ENCODE measurements at regions not wholly inside any gene's neighbourhood (a gene's known extent, or its start where the extent isn't known, plus 50 kb on each side); places are given as distances from the start of the nearest gene placed in this dataset.
"Not testable (repeated sequence)": the region's sequence is repeated elsewhere in the genome, so short reads cannot be mapped to it uniquely, and the experiment has no call there.

DNA sequence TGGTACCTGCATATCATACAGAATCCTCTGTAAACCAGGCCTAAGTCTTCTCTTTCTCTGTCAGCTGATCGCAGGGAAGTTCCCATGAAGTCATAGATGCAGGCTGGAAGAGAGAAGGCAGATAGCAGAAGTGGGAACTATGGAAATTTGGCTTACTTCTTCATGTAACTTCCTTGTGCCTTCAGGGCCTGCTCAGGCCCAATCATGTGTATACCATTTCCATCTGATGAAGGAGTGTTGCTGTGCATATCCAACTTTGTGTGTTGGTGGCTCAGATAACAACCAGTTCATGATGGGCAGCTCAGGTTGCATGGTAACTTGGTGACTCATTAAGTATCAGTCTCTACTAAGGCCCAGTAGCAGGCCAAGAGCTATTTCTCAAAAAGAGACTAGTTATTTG, 53.1 kb upstream of the CEP295 start:
- H3K4me1 Mint-ChIP-seq (ENCODE audit: low read depth), result no peaks in the 10 kb centered on the region
- intact Hi-C loops (cut with micrococcal nuclease), result no loop called here
- no peaks in the 10 kb centered on the region for H3K9me3 Mint-ChIP-seq
- no peak overlapping the region for H3K27ac Mint-ChIP-seq
- no peaks in the 10 kb centered on the region for H3K36me3 Mint-ChIP-seq
- POLR2A ChIA-PET, result no interaction called here
- CTCF ChIA-PET, result no interaction called here
- H3K4me3 Mint-ChIP-seq, result no peak overlapping the region
- no peak for DNase-seq
- peaks cover under 1% of the 10 kb centered on the region for H3K27me3 Mint-ChIP-seq

DNA sequence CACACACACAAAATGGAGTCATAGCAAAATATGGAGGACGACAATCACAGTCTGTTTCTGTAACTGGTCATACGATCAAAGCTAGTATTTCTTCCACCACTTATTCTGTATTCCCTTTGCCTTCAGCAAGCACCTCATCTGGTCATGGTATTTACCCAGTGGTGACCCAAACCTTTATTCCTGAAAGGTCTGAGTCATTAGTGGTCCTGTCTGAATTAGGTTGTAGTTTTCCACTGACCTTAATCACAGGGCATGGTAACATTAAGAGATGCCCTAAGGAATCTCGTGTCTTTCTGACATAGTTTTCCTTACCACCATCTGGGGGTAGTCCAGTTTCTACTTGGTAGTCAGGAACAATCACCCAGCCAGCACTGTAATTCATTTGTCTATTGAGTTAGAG, 54.8 kb upstream of the CEP295 start:
- H3K36me3 Mint-ChIP-seq, result no peaks in the 10 kb centered on the region

GRCh38 chr11:93606314-93606713, 55.2 kb upstream of the CEP295 start:
- CTCF ChIA-PET, result interaction anchor here (1.2 kb wide), 1 partner anchor 71 kb away, joined by 3 read pairs; no protein-coding TSS in a partner anchor
- intact Hi-C loops (cut with micrococcal nuclease), result no loop called here

More for the DNA sequence above, 54.8 kb upstream of the CEP295 start:
- H3K4me1 Mint-ChIP-seq (ENCODE audit: low read depth), result no peaks in the 10 kb centered on the region
- H3K9me3 Mint-ChIP-seq, result no peaks in the 10 kb centered on the region
- ChIA-PET CTCF (interaction anchor here (1.2 kb wide), 1 partner anchor 72 kb away, joined by 3 read pairs; no protein-coding TSS in a partner anchor), POLR2A (no interaction called here)
- no peak overlapping the region for H3K27ac Mint-ChIP-seq
- H3K27me3 Mint-ChIP-seq, result peaks cover 1% of the 10 kb centered on the region
- intact Hi-C loops (cut with micrococcal nuclease), result no loop called here
- no peak for DNase-seq
- H3K4me3 Mint-ChIP-seq, result no peak overlapping the region

GRCh38 chr11:93605642-93606041, 55.8 kb upstream of the CEP295 start:
- no peak for DNase-seq
- Mint-ChIP-seq H3K9me3 (no peaks in the 10 kb centered on the region), H3K27me3 (peaks cover 4% of the 10 kb centered on the region), H3K4me3 (no peak overlapping the region), H3K4me1 (ENCODE audit: low read depth) (no peaks in the 10 kb centered on the region), H3K36me3 (no peaks in the 10 kb centered on the region), H3K27ac (no peak overlapping the region)
- POLR2A ChIA-PET, result no interaction called here
- CTCF ChIA-PET, result no interaction called here
- intact Hi-C loops (cut with micrococcal nuclease), result no loop called here

More at GRCh38 chr11:93606314-93606713, 55.2 kb upstream of the CEP295 start:
- Mint-ChIP-seq H3K36me3 (no peaks in the 10 kb centered on the region), H3K27ac (no peak overlapping the region), H3K27me3 (peaks cover 1% of the 10 kb centered on the region), H3K9me3 (no peaks in the 10 kb centered on the region), H3K4me3 (no peak overlapping the region), H3K4me1 (ENCODE audit: low read depth) (no peaks in the 10 kb centered on the region)
- DNase-seq, result no peak
- POLR2A ChIA-PET, result no interaction called here

GRCh38 chr11:93604008-93604660, 57.3 kb upstream of the CEP295 start:
- intact Hi-C loops (cut with micrococcal nuclease), result no loop called here
- ChIA-PET POLR2A (no interaction called here), CTCF (no interaction called here)
- DNase-seq, result no peak
- Mint-ChIP-seq H3K4me3 (no peak overlapping the region), H3K9me3 (no peaks in the 10 kb centered on the region), H3K4me1 (ENCODE audit: low read depth) (no peaks in the 10 kb centered on the region), H3K27me3 (peaks cover 5% of the 10 kb centered on the region), H3K27ac (no peak overlapping the region), H3K36me3 (no peaks in the 10 kb centered on the region)

DNA sequence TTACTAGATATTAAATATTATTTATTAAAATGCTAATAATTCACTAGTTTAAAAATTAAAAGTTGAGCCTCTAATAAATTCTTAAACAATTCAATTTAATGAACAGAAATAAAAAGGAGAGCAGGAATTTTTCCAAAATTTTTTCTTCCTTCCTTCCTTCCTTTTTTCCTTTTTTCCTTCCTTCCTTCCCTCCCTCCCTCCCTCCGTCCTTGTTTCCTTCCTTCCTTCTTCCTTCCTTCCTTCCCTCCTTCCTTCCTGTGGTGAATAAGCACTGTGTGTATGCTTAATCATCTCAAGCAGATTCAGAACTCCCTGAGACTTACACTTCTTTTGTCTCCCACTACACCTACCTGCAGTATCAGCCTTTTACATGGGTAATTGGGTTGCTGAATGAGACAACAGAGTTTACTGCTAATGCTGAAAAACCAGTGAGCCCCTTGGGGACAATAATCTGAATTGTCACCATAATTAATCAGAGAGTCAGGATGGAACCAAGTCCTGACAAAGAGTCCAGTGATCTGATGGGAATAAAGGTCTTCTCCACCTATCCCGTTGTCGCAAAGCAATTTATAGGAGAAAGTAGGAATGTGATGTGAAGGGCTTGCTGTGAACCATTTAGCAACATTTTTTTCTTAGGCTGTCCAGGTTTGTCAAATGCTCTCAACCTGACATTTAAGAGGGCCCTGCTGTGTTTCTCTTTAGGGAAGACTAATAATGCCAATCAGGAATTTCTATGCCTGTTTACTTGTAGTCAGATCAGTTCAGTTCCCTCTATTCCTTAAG, 58.1 kb upstream of the CEP295 start:
- Mint-ChIP-seq H3K9me3 (no peaks in the 10 kb centered on the region), H3K36me3 (no peaks in the 10 kb centered on the region), H3K4me3 (no peak overlapping the region), H3K27me3 (peaks cover 5% of the 10 kb centered on the region), H3K27ac (no peak overlapping the region), H3K4me1 (ENCODE audit: low read depth) (no peaks in the 10 kb centered on the region)
- CTCF ChIA-PET, result no interaction called here
- no peak for DNase-seq
- POLR2A ChIA-PET, result no interaction called here
- intact Hi-C loops (cut with micrococcal nuclease), result no loop called here

DNA sequence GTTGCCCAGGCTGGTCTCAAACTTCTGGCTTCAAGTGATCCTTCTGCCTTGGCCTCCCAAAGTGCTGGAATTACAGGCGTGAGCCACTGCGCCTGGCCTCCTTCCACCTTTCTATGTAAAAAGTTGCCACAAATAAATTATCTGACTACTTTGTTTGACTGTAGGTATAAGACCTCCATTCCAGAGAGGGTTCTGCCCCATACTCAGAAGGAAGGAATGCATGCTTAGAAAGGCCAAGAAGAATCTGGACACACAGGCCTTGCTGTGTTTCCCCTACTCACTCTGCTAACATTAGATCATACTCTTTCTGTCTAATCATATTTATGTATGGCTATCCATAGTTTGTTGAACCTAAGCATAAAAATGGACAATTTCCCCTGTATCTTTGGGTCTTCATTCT, 53.0 kb upstream of the SMCO4 start:
- POLR2A ChIA-PET; H3K4me1 Mint-ChIP-seq (ENCODE audit: low read depth); CTCF ChIA-PET; H3K4me3 Mint-ChIP-seq; H3K27ac Mint-ChIP-seq; DNase-seq; H3K27me3 Mint-ChIP-seq; H3K36me3 Mint-ChIP-seq; H3K9me3 Mint-ChIP-seq; intact Hi-C loops (cut with micrococcal nuclease): not testable (repeated sequence)
